K562 (cell line): ENCODE measurements at regions not wholly inside any gene's neighbourhood (a gene's known extent, or its start where the extent isn't known, plus 50 kb on each side); places are given as distances from the start of the nearest gene placed in this dataset.

Experiments
- ATAC-seq: fragments of 200-7000 bp; cut with Tn5 transposase; 3 replicates; pipeline ENCODE4 v1.9.1; 2020; ENCODE audit warnings: moderate library complexity
- BruUV-seq: library from RNA; stranded (reverse); fragments of 400-500 nt; replicated peaks from 2 replicates; lab custom pipeline; 2021; lab: Mats Ljungman, UMichigan
- CTCF ChIA-PET: fragments of 300-600 bp; formaldehyde crosslinking; extraction: SDS; loops from one replicate; lab custom pipeline; 2021; ENCODE audit warnings: low intra/inter-chr PET ratio; lab: Yijun Ruan, JAX
- POLR2A ChIA-PET: fragments of 300-600, 350-650 bp; sonication (Branson Sonifier 250); formaldehyde crosslinking; extraction: SDS; loops from one replicate; lab custom pipeline; 2021; ENCODE audit warnings: antibody characterized with exemption, inconsistent platforms; lab: Yijun Ruan, JAX
- DNase-seq, 4 experiments: peaks; one replicate each; pipeline versions ENCODE4 v3.0.0 to v3.0.0-alpha.2; 2011 to 2018; ENCODE audit warnings: low spot score in 3 of 4, mixed read lengths in 3 of 4; ENCODE audit errors: extremely low read depth in 1 of 4
- FAIRE-seq: peaks from 2 replicates; lab custom pipeline; 2011; peaks lifted over from hg19 to GRCh38; lab: Jason Lieb, UNC
- H2AFZ ChIP-seq: 2 replicates; pipeline ENCODE4 v1.6.0; 2011; ENCODE audit warnings: low read depth, low read length, control low read depth, inconsistent platforms
- H3K27ac ChIP-seq: fragments of 200-600 bp; 3 replicates; pipeline ENCODE4 v1.8.0; 2011; ENCODE audit warnings: low read depth, mild to moderate bottlenecking, control low read depth, inconsistent platforms, low read length, moderate library complexity, mixed read lengths; ENCODE audit errors: extremely low read depth
- H3K27me3 ChIP-seq, 2 experiments: fragments of 300-600 bp in 1 of 2; 2 replicates in 1 of 2; 3 replicates in 1 of 2; pipeline versions ENCODE4 v1.6.0 to v1.8.0; 2011; ENCODE audit warnings: inconsistent platforms in 2 of 2, low read length in 2 of 2, mild to moderate bottlenecking in 1 of 2, mixed read lengths in 1 of 2, moderate library complexity in 1 of 2; ENCODE audit not compliant: control insufficient read depth in 2 of 2, insufficient read depth in 2 of 2
- H3K36me3 ChIP-seq: fragments of 300-600 bp; 3 replicates; pipeline ENCODE4 v1.8.0; 2011; ENCODE audit warnings: mild to moderate bottlenecking, low read length, inconsistent platforms; ENCODE audit not compliant: control insufficient read depth, insufficient read depth
- H3K4me1 ChIP-seq, 2 experiments: fragments of 200-600 bp in 1 of 2; replicated peaks in 1 of 2; 2 replicates in 1 of 2; 3 replicates in 1 of 2; pipeline versions ENCODE4 v1.5.1 to v1.8.0; 2011; ENCODE audit warnings: inconsistent platforms in 2 of 2, low read length in 2 of 2, mild to moderate bottlenecking in 1 of 2, mixed read lengths in 1 of 2, moderate library complexity in 1 of 2; ENCODE audit not compliant: control insufficient read depth in 2 of 2, insufficient read depth in 2 of 2
- H3K4me2 ChIP-seq: 2 replicates; pipeline ENCODE4 v1.6.1; 2011; ENCODE audit warnings: low read length, control low read depth, inconsistent platforms, mixed read lengths; ENCODE audit not compliant: insufficient read depth
- H3K4me3 ChIP-seq: fragments of 200-600 bp; sonication (generic), shearing (Covaris generic); 2 replicates; pipeline ENCODE4 v1.5.1; 2016; ENCODE audit warnings: control low read depth, inconsistent platforms
- H3K79me2 ChIP-seq: fragments of 200-600 bp; 3 replicates; pipeline ENCODE4 v1.8.0; 2011; ENCODE audit warnings: low read length, inconsistent platforms; ENCODE audit not compliant: control insufficient read depth, insufficient read depth
- H3K9ac ChIP-seq, 2 experiments: 2 replicates each; pipeline versions ENCODE4 v1.6.0 to v1.6.1; 2011; ENCODE audit warnings: low read depth in 2 of 2, low read length in 2 of 2, control low read depth in 1 of 2, inconsistent platforms in 1 of 2, mild to moderate bottlenecking in 1 of 2, mixed read lengths in 1 of 2; ENCODE audit not compliant: insufficient read depth in 1 of 2
- H3K9me1 ChIP-seq: one replicate; pipeline ENCODE4 v1.6.0; 2011; ENCODE audit warnings: inconsistent platforms, mild to moderate bottlenecking, low read length, moderate library complexity; ENCODE audit not compliant: control insufficient read depth, insufficient read depth
- H3K9me3 ChIP-seq: replicated peaks from 2 replicates; pipeline ENCODE4 v1.5.1; 2011; ENCODE audit warnings: low read depth, low read length, inconsistent platforms; ENCODE audit not compliant: control insufficient read depth, insufficient read depth
- H4K20me1 ChIP-seq: replicated peaks from 2 replicates; pipeline ENCODE4 v1.6.1; 2011; ENCODE audit warnings: low read length, inconsistent platforms, mixed read lengths; ENCODE audit not compliant: control insufficient read depth, insufficient read depth
- CHCHD3 ChIP-seq: fragments of 250-450 bp; sonication (Bioruptor Pico); IDR thresholded peaks from 2 replicates; pipeline ENCODE4 v2.1.2; 2022; ENCODE audit warnings: mild to moderate bottlenecking
- CHD4 ChIP-seq: fragments of 200-600 bp; sonication (generic); IDR thresholded peaks from 3 replicates; pipeline ENCODE4 v1.6.1; 2012; ENCODE audit warnings: low read depth, mild to moderate bottlenecking, mixed read lengths, low read length, inconsistent platforms; ENCODE audit not compliant: insufficient read depth, insufficient replicate concordance, poor library complexity, severe bottlenecking
- HDAC3 ChIP-seq: fragments of 450-650 bp; IDR thresholded peaks from 2 replicates; pipeline ENCODE4 v1.6.1; 2018; ENCODE audit warnings: borderline replicate concordance, mild to moderate bottlenecking, moderate library complexity; ENCODE audit not compliant: partially characterized antibody
- NUFIP1 ChIP-seq: fragments of 450-650 bp; IDR thresholded peaks from 2 replicates; pipeline ENCODE4 v1.6.1; 2018; ENCODE audit not compliant: partially characterized antibody
- U2AF1 ChIP-seq: fragments of 200-400 bp; formaldehyde crosslinking; optimal IDR thresholded peaks from 2 replicates; pipeline ENCODE3; 2017; ENCODE audit warnings: mild to moderate bottlenecking, low read depth, low read length, moderate library complexity
- ZNF778 ChIP-seq: fragments of 450-650 bp; formaldehyde crosslinking; IDR thresholded peaks from 2 replicates; pipeline ENCODE4 v1.4.0; 2020; ENCODE audit warnings: mild to moderate bottlenecking, moderate library complexity
- ZNF780A ChIP-seq: fragments of 250-450 bp; sonication (Bioruptor Pico); IDR thresholded peaks from 2 replicates; pipeline ENCODE4 v1.5.0; 2021; ENCODE audit warnings: mild to moderate bottlenecking
- WGBS: fragments of 100-300 bp; shearing (Covaris generic); methylation state at CpG from one replicate; pipeline ENCODE4 v1.1.6; 2016; ENCODE audit warnings: low coverage, mixed read lengths; ENCODE audit not compliant: insufficient coverage; ENCODE audit errors: missing lambda C conversion rate; 5-methylcytosine and 5-hydroxymethylcytosine counted together
- in situ Hi-C: fragments of 300-500 bp; cut with MboI; formaldehyde crosslinking; loops from 4 replicates; pipeline ENCODE4 v1.15.0; 2018; ENCODE audit warnings: inconsistent platforms, mixed read lengths
- intact Hi-C: fragments of 100-400 bp; cut with micrococcal nuclease; formaldehyde crosslinking; loops from 2 replicates; pipeline ENCODE4 v1.14.2; 2022
- TF ChIP-seq, protein P1 (sequence below): sonication (generic); formaldehyde crosslinking; IDR thresholded peaks from 2 replicates; pipeline ENCODE4 v1.8.1; 2023; ENCODE audit warnings: mild to moderate bottlenecking, missing genetic modification reagents
- TF ChIP-seq, protein P2 (sequence below): fragments of 250-450 bp; sonication (Bioruptor Pico); IDR thresholded peaks from 2 replicates; pipeline ENCODE4 v1.8.0; 2022; ENCODE audit warnings: inconsistent platforms
- TF ChIP-seq, protein P3 (sequence below): sonication (generic); formaldehyde crosslinking; IDR thresholded peaks from 2 replicates; pipeline ENCODE4 v1.8.1; 2022; ENCODE audit warnings: missing genetic modification reagents

DNA sequence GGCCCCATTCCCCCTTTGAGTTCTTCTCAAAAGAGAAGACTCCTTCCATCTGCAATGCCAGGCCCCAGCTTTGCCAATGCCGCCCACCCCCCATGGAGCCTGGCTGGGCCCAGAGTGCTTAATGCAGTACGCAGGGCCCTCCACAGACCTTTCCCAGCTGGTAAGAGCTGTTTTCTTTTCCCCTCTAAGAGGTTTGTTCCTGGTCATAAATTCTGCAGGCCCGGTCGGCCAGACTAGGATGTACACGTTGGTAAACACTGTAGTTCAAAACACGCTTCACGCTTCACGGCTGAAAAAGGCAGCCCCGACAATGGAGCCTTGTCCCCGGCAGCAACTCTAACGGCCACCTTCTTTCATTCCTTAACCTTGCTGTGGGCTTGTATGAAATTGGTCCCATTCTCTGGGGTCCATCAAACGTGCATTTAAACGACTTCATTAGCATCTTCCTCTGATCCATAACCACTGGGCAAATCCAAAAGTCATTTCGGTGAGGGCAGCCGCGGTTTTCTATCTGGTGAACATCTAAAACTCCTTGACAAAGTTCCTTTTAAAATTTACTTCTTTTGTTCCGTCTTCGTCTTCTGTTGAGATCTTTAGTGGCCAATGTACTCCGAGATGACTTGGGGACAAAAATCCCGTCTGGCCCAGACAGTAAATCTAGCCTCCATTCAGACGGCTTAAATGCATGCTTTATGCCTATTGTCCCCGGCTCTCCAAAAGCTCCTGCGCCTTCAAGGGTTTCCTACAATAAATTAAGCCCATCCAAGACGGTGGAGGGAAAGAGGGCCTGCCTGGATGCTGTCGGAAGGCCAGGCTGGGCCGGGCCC lies 60.0 kb upstream of the MYEOV start:
- in situ Hi-C loops, result no loop called here

More for the DNA sequence above, 60.0 kb upstream of the MYEOV start:
- ChIA-PET CTCF (no interaction called here), POLR2A (interaction anchor here (0.6 to 0.7 kb wide), 2 partner anchors 79 to 769 kb away, joined by 3 read pairs; no protein-coding TSS in a partner anchor)
- FAIRE-seq, result no peak
- no peaks in the 10 kb centered on the region for H3K36me3 ChIP-seq
- no peaks in the 10 kb centered on the region for H4K20me1 ChIP-seq
- H3K79me2 ChIP-seq, result no peaks in the 10 kb centered on the region
- intact Hi-C loops, result loop anchor here (10.0 kb wide), 1 partner anchor 411 kb away; the partner anchor contains the start of gene CCND1
- no peak overlapping the region for H2AFZ ChIP-seq
- WGBS, result 33% methylated on average over 26 of the region's 26 CpGs
- no peak overlapping the region for H3K4me3 ChIP-seq
- H3K27ac ChIP-seq, result no peak overlapping the region
- no peak overlapping the region for H3K9ac ChIP-seq
- peak overlapping the region; percentile 32; the same call in 1 of the 2 replicates for H3K4me2 ChIP-seq
- no peaks in the 10 kb centered on the region for H3K9me3 ChIP-seq
- TSS peak; percentile 84 for BruUV-seq
- H3K27me3 ChIP-seq, result peaks cover 4 to 7% of the 10 kb centered on the region in 2 experiments; a peak in 4 of 5 replicates
- no peaks in the 10 kb centered on the region for H3K9me1 ChIP-seq
- H3K4me1 ChIP-seq, result peaks cover 0 to 2% of the 10 kb centered on the region in 2 experiments; a peak in 3 of 5 replicates
- DNase-seq, result no peak
- TF ChIP-seq U2AF1 (no peak), CHCHD3 (CRISPR knock-in tag) (no peak), ZNF778 (CRISPR knock-in tag) (no peak), CHD4 (no peak), HDAC3 (no peak), NUFIP1 (no peak), ZNF780A (CRISPR knock-in tag) (no peak)
- TF ChIP-seq, protein P1, sequence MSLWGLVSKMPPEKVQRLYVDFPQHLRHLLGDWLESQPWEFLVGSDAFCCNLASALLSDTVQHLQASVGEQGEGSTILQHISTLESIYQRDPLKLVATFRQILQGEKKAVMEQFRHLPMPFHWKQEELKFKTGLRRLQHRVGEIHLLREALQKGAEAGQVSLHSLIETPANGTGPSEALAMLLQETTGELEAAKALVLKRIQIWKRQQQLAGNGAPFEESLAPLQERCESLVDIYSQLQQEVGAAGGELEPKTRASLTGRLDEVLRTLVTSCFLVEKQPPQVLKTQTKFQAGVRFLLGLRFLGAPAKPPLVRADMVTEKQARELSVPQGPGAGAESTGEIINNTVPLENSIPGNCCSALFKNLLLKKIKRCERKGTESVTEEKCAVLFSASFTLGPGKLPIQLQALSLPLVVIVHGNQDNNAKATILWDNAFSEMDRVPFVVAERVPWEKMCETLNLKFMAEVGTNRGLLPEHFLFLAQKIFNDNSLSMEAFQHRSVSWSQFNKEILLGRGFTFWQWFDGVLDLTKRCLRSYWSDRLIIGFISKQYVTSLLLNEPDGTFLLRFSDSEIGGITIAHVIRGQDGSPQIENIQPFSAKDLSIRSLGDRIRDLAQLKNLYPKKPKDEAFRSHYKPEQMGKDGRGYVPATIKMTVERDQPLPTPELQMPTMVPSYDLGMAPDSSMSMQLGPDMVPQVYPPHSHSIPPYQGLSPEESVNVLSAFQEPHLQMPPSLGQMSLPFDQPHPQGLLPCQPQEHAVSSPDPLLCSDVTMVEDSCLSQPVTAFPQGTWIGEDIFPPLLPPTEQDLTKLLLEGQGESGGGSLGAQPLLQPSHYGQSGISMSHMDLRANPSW (CRISPR knock-in tag), result no peak
- TF ChIP-seq, protein P2, sequence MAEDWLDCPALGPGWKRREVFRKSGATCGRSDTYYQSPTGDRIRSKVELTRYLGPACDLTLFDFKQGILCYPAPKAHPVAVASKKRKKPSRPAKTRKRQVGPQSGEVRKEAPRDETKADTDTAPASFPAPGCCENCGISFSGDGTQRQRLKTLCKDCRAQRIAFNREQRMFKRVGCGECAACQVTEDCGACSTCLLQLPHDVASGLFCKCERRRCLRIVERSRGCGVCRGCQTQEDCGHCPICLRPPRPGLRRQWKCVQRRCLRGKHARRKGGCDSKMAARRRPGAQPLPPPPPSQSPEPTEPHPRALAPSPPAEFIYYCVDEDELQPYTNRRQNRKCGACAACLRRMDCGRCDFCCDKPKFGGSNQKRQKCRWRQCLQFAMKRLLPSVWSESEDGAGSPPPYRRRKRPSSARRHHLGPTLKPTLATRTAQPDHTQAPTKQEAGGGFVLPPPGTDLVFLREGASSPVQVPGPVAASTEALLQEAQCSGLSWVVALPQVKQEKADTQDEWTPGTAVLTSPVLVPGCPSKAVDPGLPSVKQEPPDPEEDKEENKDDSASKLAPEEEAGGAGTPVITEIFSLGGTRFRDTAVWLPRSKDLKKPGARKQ (CRISPR knock-in tag), result no peak
- TF ChIP-seq, protein P3, sequence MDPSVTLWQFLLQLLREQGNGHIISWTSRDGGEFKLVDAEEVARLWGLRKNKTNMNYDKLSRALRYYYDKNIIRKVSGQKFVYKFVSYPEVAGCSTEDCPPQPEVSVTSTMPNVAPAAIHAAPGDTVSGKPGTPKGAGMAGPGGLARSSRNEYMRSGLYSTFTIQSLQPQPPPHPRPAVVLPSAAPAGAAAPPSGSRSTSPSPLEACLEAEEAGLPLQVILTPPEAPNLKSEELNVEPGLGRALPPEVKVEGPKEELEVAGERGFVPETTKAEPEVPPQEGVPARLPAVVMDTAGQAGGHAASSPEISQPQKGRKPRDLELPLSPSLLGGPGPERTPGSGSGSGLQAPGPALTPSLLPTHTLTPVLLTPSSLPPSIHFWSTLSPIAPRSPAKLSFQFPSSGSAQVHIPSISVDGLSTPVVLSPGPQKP (CRISPR knock-in tag), result no peak
- ATAC-seq, result no peak
